OCI-LY7 (cell line): ENCODE measurements at regions not wholly inside any gene's neighbourhood (a gene's known extent, or its start where the extent isn't known, plus 50 kb on each side); places are given as distances from the start of the nearest gene placed in this dataset.

Source experiments
- BruUV-seq: library from RNA; stranded (reverse); fragments of 400-500 nt; replicated peaks from 2 replicates; lab custom pipeline; 2021; lab: Mats Ljungman, UMichigan
- CTCF ChIA-PET: fragments of 300-600 bp; sonication (Branson Sonifier 250); formaldehyde crosslinking; loops from one replicate; lab custom pipeline; 2022; ENCODE audit warnings: antibody characterized with exemption; ENCODE audit not compliant: unreplicated experiment; lab: Charles Lee
- POLR2A ChIA-PET: fragments of 300-600 bp; sonication (Branson Sonifier 250); formaldehyde crosslinking; loops from one replicate; lab custom pipeline; 2022; ENCODE audit warnings: antibody characterized with exemption; lab: Charles Lee
- DNase-seq: peaks from one replicate; pipeline ENCODE4 v3.0.0-alpha.2; 2015; ENCODE audit warnings: low spot score
- H2AFZ ChIP-seq: fragments of 200-600 bp; sonication (generic), shearing (Covaris generic); 2 replicates; pipeline ENCODE4 v1.6.1; 2014; ENCODE audit warnings: mild to moderate bottlenecking, antibody characterized with exemption, low read length, moderate library complexity
- H3K27ac ChIP-seq: fragments of 200-600 bp; sonication (generic); 2 replicates; pipeline ENCODE4 v1.5.1; 2014; ENCODE audit warnings: mixed run types, low read depth, mild to moderate bottlenecking, moderate library complexity, low read length, inconsistent platforms; ENCODE audit not compliant: poor library complexity, severe bottlenecking
- H3K36me3 ChIP-seq: fragments of 200-600 bp; sonication (generic); 2 replicates; pipeline ENCODE4 v1.6.1; 2014; ENCODE audit warnings: mild to moderate bottlenecking, antibody characterized with exemption, low read length, moderate library complexity, mixed read lengths; ENCODE audit not compliant: insufficient read depth
- H3K4me1 ChIP-seq: fragments of 200-600 bp; sonication (generic); 2 replicates; pipeline ENCODE4 v1.5.1; 2014; ENCODE audit warnings: mild to moderate bottlenecking, low read length; ENCODE audit not compliant: insufficient read depth, poor library complexity, severe bottlenecking
- H3K4me2 ChIP-seq: fragments of 200-600 bp; sonication (generic); 2 replicates; pipeline ENCODE4 v1.6.1; 2014; ENCODE audit warnings: mild to moderate bottlenecking, low read length
- H3K4me3 ChIP-seq: fragments of 200-600 bp; sonication (generic); 2 replicates; pipeline ENCODE4 v1.5.1; 2014; ENCODE audit warnings: mild to moderate bottlenecking, low read depth, low read length; ENCODE audit not compliant: poor library complexity, severe bottlenecking
- H3K79me2 ChIP-seq: fragments of 200-600 bp; sonication (generic); 2 replicates; pipeline ENCODE4 v1.6.1; 2016; ENCODE audit warnings: low read depth, mild to moderate bottlenecking, low read length, moderate library complexity, mixed read lengths; ENCODE audit not compliant: insufficient read depth
- H3K9me2 ChIP-seq: fragments of 200-600 bp; sonication (generic); 2 replicates; pipeline ENCODE4 v1.6.1; 2016; ENCODE audit warnings: mild to moderate bottlenecking, low read length, mixed read lengths; ENCODE audit not compliant: insufficient read depth
- H3K9me3 ChIP-seq: fragments of 200-600 bp; sonication (generic); 2 replicates; pipeline ENCODE4 v1.6.1; 2014; ENCODE audit warnings: mild to moderate bottlenecking, mixed run types, low read length, mixed read lengths
- H4K20me1 ChIP-seq: fragments of 200-600 bp; sonication (generic); 2 replicates; pipeline ENCODE4 v1.6.1; 2014; ENCODE audit warnings: mild to moderate bottlenecking, antibody characterized with exemption, low read length, moderate library complexity, mixed read lengths; ENCODE audit not compliant: insufficient read depth
- EZH2phosphoT487 ChIP-seq: fragments of 200-600 bp; sonication (generic); IDR thresholded peaks from 2 replicates; pipeline ENCODE4 v1.6.1; 2018; ENCODE audit warnings: low read depth, borderline replicate concordance, mild to moderate bottlenecking, mixed run types, antibody characterized with exemption, low read length, moderate library complexity, mixed read lengths
- intact Hi-C: fragments of 100-400 bp; cut with micrococcal nuclease; formaldehyde crosslinking; loops from one replicate; pipeline ENCODE4 v1.10.0; 2022; ENCODE audit not compliant: unreplicated experiment
- TF ChIP-seq, protein P1 (sequence below): fragments of 200-600 bp; sonication (generic); conservative IDR thresholded peaks from 2 replicates; pipeline ENCODE4 v1.5.1; 2014; ENCODE audit warnings: mild to moderate bottlenecking, antibody characterized with exemption, low read length, moderate library complexity, mixed read lengths

GRCh38 chr18:27887287-27887686 is 289.6 kb downstream of the CDH2 start:
- Histone ChIP-seq H2AFZ (no peak overlapping the region), H3K4me3 (no peak overlapping the region), H3K36me3 (no peaks in the 10 kb centered on the region), H3K79me2 (no peaks in the 10 kb centered on the region), H3K27ac (no peak overlapping the region), H4K20me1 (no peaks in the 10 kb centered on the region), H3K4me2 (no peak overlapping the region), H3K9me3 (no peaks in the 10 kb centered on the region), H3K4me1 (no peaks in the 10 kb centered on the region), H3K9me2 (no peaks in the 10 kb centered on the region)
- DNase-seq, result no peak
- CTCF ChIA-PET, result no interaction called here
- TF ChIP-seq, protein P1, sequence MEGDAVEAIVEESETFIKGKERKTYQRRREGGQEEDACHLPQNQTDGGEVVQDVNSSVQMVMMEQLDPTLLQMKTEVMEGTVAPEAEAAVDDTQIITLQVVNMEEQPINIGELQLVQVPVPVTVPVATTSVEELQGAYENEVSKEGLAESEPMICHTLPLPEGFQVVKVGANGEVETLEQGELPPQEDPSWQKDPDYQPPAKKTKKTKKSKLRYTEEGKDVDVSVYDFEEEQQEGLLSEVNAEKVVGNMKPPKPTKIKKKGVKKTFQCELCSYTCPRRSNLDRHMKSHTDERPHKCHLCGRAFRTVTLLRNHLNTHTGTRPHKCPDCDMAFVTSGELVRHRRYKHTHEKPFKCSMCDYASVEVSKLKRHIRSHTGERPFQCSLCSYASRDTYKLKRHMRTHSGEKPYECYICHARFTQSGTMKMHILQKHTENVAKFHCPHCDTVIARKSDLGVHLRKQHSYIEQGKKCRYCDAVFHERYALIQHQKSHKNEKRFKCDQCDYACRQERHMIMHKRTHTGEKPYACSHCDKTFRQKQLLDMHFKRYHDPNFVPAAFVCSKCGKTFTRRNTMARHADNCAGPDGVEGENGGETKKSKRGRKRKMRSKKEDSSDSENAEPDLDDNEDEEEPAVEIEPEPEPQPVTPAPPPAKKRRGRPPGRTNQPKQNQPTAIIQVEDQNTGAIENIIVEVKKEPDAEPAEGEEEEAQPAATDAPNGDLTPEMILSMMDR, result no peak
- no peak for TF ChIP-seq EZH2phosphoT487
- no TSS peak for BruUV-seq
- intact Hi-C loops, result loop anchor here (10.0 kb wide), 1 partner anchor 62 kb away; no protein-coding TSS in a partner anchor
- POLR2A ChIA-PET, result no interaction called here

DNA sequence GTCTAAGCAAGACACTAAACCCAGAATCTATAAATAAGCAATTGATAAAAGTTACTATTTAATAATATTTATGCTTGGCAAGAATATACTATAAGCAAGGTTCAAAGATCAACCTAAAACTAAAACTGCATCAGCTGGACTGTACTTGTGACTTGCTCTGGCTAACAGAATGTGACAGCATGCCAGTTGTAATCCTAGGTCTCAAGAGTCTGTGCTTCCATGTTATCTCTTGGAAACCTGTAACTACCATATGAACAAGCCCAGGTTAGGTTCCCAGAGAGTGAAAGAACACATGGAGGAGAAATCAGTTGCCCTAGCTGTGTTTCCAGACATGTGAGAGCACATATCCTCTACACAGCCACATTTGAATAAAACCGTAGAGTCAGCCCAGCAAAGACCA is 297.4 kb downstream of the CDH2 start:
- no peak for DNase-seq
- H3K9me3 ChIP-seq, result no peaks in the 10 kb centered on the region
- H3K36me3 ChIP-seq, result no peaks in the 10 kb centered on the region
- no peaks in the 10 kb centered on the region for H3K4me1 ChIP-seq
- no peak overlapping the region for H3K27ac ChIP-seq
- no peak overlapping the region for H3K4me2 ChIP-seq
- H4K20me1 ChIP-seq, result no peaks in the 10 kb centered on the region
- ChIA-PET POLR2A (no interaction called here), CTCF (no interaction called here)
- no peaks in the 10 kb centered on the region for H3K79me2 ChIP-seq
- H3K9me2 ChIP-seq, result no peaks in the 10 kb centered on the region
- no peak for TF ChIP-seq EZH2phosphoT487
- TF ChIP-seq, protein P1, result no peak
- intact Hi-C loops, result no loop called here
- no TSS peak for BruUV-seq
- H3K4me3 ChIP-seq, result no peak overlapping the region
- no peak overlapping the region for H2AFZ ChIP-seq

GRCh38 chr18:27871726-27872125 is 305.2 kb downstream of the CDH2 start:
- intact Hi-C loops, result no loop called here
- Histone ChIP-seq H3K36me3 (no peaks in the 10 kb centered on the region), H3K4me3 (no peak overlapping the region), H3K4me2 (no peak overlapping the region), H2AFZ (no peak overlapping the region), H3K27ac (no peak overlapping the region), H3K4me1 (no peaks in the 10 kb centered on the region), H3K9me2 (no peaks in the 10 kb centered on the region), H3K9me3 (no peaks in the 10 kb centered on the region), H3K79me2 (no peaks in the 10 kb centered on the region), H4K20me1 (no peaks in the 10 kb centered on the region)
- ChIA-PET CTCF (no interaction called here), POLR2A (no interaction called here)
- no TSS peak for BruUV-seq
- TF ChIP-seq, protein P1, result no peak
- no peak for TF ChIP-seq EZH2phosphoT487
- DNase-seq, result no peak
